HG03439 (cell line): ENCODE measurements at regions not wholly inside any gene's neighbourhood (a gene's known extent, or its start where the extent isn't known, plus 50 kb on each side); places are given as distances from the start of the nearest gene placed in this dataset.
"Not testable (repeated sequence)": the region's sequence is repeated elsewhere in the genome, so short reads cannot be mapped to it uniquely, and the experiment has no call there.

Experiments
- ATAC-seq: cut with Tn5 transposase; IDR thresholded peaks from one replicate; pipeline ENCODE4 v1.9.1; 2021; ENCODE audit warnings: mild to moderate bottlenecking, moderate library complexity; ENCODE audit not compliant: unreplicated experiment

GRCh38 chr6:86738078-86738477, 199.2 kb upstream of the HTR1E start:
- no peak for ATAC-seq

GRCh38 chr6:86731631-86732030, 205.7 kb upstream of the HTR1E start:
- ATAC-seq, result not testable (repeated sequence)

- ATAC-seq, result not testable (repeated sequence)
These were observed 206.6 kb upstream of the HTR1E start for GRCh38 chr6:86730772-86731171.

GRCh38 chr6:86730216-86730615, 207.1 kb upstream of the HTR1E start:
- no peak for ATAC-seq

GRCh38 chr6:86728976-86729375, 208.4 kb upstream of the HTR1E start:
- ATAC-seq, result no peak

GRCh38 chr6:86724695-86725094, 212.6 kb upstream of the HTR1E start:
- no peak for ATAC-seq

GRCh38 chr6:86723729-86724128, 213.6 kb upstream of the HTR1E start:
- ATAC-seq, result no peak

GRCh38 chr6:86723151-86723550, 214.2 kb upstream of the HTR1E start:
- no peak for ATAC-seq

GRCh38 chr6:86722131-86722530, 215.2 kb upstream of the HTR1E start:
- ATAC-seq, result no peak

GRCh38 chr6:86715676-86716075, 221.7 kb upstream of the HTR1E start:
- no peak for ATAC-seq

GRCh38 chr6:86712039-86712438, 225.3 kb upstream of the HTR1E start:
- no peak for ATAC-seq

- ATAC-seq, result no peak
These were observed 229.7 kb upstream of the HTR1E start for GRCh38 chr6:86707545-86708120.

GRCh38 chr6:86706449-86706848, 230.9 kb upstream of the HTR1E start:
- no peak for ATAC-seq

- ATAC-seq, result not testable (repeated sequence)
These were observed 236.1 kb upstream of the HTR1E start for GRCh38 chr6:86701228-86701627.

GRCh38 chr6:86686496-86686895, 250.8 kb upstream of the HTR1E start:
- no peak for ATAC-seq

GRCh38 chr6:86685230-86685797, 252.0 kb upstream of the HTR1E start:
- no peak for ATAC-seq

GRCh38 chr6:86683132-86683908, 254.0 kb upstream of the HTR1E start:
- no peak for ATAC-seq

- no peak for ATAC-seq
These were observed 255.0 kb upstream of the HTR1E start for GRCh38 chr6:86682297-86682696.

- not testable (repeated sequence) for ATAC-seq
These were observed 256.2 kb upstream of the HTR1E start for GRCh38 chr6:86681140-86681539.

- not testable (repeated sequence) for ATAC-seq
These were observed 265.2 kb upstream of the HTR1E start for GRCh38 chr6:86672125-86672524.

GRCh38 chr6:86657192-86657591, 280.1 kb upstream of the HTR1E start:
- ATAC-seq, result no peak

- no peak for ATAC-seq
These were observed 308.2 kb upstream of the HTR1E start for GRCh38 chr6:86629123-86629522.
